ENCODE measurements at regions not wholly inside any gene's neighbourhood (a gene's known extent, or its start where the extent isn't known, plus 50 kb on each side); places are given as distances from the start of the nearest gene placed in this dataset.
"Not testable (repeated sequence)": the region's sequence is repeated elsewhere in the genome, so short reads cannot be mapped to it uniquely, and the experiment has no call there.

DNA sequence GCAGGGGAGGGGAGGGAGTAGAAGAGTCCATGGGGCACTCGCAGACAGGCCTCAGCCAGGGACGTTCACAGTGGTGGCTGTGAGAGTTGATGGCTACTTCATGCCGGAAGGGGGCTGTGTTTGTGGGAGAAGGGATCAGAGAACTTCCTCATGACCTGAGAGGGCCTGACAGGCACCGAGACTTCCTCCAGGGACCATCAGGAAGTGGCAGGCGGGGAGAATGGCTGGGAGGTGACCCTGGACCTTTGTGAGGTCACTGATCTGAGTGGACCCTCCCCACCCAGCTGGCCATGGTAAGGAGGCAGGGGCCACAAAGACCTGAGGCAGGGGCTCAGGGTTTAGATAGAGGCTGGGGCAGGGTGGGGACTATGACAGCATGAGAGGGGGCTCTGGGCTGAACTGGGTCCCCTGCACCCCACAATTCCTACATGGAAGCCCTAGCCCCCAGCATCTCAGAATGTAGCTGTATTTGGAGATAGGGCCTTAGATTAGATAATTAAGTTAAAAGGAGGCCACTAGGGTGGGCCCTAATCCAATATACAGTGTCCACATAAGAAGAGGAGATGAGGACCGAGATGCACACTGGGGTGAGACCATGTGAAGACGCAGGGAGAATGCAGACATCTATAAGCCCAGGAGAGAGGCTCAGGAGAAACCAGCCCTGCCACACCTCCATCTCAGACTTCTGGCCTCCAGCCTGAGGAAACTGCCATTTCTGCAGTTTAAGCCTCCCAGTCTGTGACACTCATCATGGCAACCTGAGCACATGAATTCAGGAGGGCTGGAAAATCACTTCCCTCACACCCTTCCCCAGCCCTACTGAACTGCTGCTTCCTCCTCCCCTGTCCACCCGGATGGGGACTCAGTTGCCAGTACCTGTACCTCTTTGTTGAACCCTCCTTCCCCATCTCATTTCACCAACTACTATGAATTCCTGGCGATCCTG lies 273.9 kb upstream of the ZNF32 start:
- DNase-seq = no peak

DNA sequence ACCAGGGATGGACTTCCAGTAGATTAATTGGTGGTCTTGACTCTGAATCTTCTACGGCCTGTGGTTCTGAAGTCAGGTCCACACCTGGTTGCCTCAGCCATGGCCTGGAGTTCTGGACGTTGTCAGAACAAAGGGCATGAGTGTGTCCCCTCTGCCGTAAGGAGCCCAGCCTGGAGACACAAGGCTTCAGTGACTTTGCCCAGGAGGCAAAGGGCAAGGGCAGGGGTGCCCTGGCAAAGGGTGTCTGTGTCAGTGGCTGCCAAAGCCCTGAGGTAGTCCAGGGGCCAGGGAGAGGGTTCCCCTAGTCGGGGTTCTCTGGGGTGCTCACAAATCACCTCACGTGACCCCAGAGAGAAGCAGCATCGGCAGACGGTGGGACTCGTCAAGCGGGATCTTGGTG lies 273.2 kb upstream of the ZNF32 start:
- DNase-seq = no peak

GRCh38 chr10:43921478-43921877 lies 272.8 kb upstream of the ZNF32 start:
- DNase-seq = no peak

DNA sequence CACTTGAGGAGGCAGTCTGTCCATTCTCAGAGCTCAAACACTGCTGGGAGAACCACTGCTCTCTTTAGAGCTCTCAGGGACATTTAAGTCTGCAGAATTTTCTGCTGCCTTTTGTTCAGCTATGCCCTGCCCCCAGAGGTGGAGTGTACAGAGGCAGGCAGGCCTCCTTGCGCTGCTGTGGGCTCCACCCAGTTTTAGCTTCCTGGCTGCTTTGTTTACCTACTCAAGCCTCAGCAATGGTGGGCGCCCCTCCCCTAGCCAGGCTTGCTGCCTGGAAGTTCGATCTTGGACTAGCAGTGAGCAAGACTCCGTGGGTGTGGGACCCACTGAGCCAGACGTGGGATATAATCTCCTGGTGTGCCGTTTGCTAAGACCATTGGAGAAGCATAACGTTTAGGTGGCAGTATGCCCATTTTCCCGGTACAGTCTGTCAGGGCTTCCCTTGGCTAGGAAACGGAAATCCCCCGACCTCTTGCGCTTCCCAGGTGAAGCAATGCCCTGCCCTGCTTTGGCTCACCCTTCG lies 271.6 kb upstream of the ZNF32 start:
- not testable (repeated sequence) for DNase-seq

DNA sequence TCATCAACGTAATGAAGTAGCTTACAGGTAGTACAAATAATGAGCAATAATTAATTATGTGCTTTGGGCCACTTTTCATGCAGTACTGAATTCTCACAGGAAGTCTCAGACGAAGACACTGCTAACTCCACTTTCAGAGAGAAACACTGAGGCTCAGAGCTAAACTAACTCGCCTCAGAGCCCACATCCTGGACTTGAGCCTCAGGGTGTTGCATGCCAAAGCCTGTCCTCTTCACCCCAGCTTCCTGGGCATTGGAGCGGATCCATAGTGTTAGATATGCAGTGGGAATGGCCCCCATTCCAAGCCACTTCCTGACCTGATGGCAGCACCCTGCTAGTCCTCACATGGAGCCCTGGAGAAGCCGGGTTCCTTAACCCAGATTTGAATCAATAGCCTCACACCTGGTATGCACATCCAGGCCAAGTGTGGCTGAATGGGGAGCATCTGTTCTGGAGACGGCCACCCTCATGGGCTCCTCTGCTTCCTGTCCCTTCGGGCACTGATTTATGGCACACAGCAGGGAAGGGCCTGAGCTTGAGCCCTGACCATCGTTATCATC lies 265.1 kb upstream of the ZNF32 start:
- DNase-seq = no peak

GRCh38 chr10:43912469-43912868 lies 263.8 kb upstream of the ZNF32 start:
- DNase-seq = no peak

DNA sequence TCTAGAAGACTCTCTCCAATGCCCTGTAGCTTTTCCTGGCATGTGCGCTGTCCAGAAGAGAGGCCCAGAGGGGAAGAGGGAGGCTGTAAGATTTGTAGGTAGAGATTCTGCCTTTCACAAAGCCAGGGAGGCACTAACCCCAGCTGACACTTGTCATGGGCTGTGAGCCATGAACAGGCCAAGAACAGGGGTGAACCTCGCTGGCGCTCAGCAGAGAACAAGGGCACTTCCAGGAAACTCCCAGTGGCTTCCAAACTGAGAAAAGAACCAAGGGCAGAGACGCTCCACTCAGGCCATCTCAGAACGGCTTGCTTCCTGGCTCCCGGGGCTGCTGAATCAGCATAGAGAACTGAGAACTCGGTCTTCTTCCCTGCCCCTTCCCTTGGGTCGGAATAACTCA lies 257.8 kb upstream of the ZNF32 start:
- no peak for DNase-seq

DNA sequence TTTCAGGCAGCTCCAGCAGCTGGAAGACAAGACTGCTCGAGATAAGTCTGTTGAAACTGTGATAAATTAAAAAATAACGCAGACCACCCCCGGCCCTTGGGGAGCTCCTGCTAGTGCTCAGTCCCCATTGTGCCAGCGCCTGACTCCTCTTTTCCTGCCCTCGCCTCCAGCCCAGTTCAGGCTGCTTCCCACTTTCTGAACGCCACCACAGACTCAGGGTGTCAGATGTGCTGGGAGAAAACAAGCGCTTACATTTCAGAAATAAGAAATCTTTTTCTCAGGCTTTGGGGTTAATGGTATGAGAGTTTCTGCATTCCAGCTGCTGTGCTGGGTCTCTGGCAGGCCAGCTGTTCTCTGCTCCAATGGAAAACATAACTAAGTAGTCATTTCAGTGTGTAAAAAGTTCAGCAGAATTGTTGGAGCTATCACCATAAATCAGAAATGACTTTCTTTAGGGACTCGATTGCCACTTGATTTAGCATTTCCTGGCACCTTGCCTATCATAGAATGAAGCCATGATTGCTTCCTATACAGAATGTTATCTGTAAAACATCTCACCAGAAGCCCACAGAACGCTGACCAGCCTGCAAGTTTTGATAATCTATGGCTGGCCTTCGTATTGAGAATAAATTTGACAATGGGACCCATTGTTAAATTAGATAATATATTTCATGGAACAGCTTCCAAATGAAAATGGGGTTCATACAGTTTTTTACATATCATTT lies 257.0 kb upstream of the ZNF32 start:
- no peak for DNase-seq

DNA sequence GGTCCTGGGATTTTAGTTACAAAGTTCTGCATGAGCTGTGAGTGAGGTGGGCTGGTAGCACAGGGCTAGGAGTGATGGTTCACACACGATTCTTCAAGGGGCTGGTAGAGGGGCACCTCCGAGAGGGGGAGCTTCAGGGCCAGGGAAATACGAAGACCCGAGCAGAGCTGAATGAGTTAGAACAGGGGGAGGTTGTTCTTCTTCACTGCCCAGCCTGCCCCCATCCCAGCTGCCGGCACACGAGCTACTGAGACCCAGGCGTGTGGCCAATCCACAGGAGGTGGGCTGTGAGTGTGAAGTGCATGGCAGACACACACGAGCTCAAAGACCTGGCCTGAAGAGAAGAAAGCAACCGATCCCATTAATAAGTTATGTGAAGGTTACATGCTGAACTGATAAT lies 256.2 kb upstream of the ZNF32 start:
- no peak for DNase-seq

DNA sequence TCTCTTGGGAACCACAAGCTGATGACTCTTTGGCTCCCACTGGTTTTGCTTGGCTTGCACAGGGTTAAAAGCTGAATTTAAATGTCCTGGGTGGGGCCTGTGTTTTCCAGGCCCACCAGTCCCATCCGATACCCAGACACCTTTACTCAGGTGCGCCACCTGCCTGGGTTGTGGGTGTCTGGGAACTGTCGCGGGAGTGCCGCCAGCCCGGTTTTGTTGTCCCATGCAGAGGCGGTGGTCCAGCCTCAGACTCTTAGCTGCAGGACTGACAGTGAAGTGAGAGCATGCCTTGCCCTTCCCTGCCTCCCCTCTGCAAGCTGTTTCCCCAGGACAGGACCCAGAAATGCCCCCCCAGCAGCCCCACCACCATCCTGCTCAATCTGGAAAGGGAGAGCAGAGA lies 255.6 kb upstream of the ZNF32 start:
- no peak for DNase-seq

GRCh38 chr10:43903451-43903850 lies 254.8 kb upstream of the ZNF32 start:
- DNase-seq = no peak

DNA sequence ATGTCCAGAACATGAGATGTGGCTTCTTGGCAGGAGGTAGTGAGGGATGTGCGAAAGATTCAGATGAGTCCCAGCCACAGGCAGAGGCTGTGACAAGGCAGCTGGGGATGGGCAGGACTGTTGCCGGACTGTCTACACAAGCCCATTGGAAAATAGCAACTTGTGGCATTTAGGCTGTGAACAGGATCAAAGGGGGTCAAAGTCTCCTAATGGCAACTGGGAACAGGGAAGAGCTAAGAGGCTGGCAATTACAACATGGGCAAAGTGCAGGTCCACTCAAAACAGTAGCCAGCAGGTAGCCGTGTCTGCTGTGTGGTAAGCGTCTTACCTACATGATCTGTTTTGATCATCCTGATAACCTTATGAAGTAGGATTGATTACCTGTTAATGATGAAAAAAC lies 254.2 kb upstream of the ZNF32 start:
- DNase-seq = no peak

- DNase-seq = no peak
These were observed 253.2 kb upstream of the ZNF32 start for GRCh38 chr10:43901744-43902504.

- no peak for DNase-seq
These were observed 252.6 kb upstream of the ZNF32 start for GRCh38 chr10:43901302-43901701.

DNA sequence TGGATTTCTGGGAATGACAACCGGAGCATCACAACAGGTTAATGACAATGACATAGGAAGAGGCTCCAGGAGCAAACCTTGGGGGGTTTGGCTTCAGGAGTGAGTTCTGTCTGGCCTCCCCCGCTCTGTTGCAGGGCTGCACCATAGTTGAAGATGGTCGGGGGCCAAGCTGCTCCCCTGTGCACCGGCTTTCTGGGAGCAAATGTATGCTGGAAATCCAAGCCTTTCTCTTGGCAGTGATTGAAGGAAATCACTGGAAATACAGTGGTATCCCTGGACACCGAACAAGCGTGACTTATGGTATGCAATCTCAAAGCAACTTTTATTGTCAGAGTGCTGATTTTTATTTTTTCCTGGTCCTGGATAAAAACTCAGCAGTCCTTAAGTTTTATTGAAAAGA lies 251.9 kb upstream of the ZNF32 start:
- no peak for DNase-seq

DNA sequence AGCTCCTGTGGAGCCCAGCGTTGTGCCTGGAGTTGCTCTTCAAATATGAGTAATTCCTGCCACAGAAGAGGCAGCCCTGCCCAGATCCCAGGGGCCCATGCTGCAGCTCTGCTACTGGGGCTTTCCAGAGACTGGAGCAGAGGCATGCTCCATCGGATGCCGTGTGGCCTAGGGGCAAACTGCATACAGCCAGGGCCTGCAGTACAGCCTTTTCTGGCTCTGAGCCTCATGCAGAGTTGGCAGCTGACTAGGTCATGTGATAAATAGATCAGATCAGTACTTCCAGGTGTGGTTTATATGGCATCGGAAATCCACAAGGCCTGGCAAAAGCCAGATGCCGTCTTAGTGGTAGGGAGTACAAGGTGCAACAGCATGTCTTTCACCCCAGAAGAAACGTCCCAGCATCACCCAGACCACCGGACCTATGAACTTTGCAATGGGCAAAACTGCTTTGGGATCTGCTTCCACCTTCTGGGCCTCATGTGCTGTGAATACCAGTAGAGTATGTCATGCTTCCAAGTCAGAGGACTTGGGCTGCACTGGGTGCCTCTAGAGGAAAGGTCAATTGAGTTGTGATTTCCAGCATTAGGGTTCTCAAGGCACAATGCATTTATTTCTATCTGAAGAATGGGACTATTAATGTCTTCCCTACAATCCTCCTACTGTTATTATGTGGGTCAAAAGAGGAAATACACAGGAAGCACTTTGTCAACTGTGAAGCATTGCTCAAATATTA lies 250.7 kb upstream of the ZNF32 start:
- no peak for DNase-seq

GRCh38 chr10:43898592-43898991 lies 249.9 kb upstream of the ZNF32 start:
- no peak for DNase-seq

DNA sequence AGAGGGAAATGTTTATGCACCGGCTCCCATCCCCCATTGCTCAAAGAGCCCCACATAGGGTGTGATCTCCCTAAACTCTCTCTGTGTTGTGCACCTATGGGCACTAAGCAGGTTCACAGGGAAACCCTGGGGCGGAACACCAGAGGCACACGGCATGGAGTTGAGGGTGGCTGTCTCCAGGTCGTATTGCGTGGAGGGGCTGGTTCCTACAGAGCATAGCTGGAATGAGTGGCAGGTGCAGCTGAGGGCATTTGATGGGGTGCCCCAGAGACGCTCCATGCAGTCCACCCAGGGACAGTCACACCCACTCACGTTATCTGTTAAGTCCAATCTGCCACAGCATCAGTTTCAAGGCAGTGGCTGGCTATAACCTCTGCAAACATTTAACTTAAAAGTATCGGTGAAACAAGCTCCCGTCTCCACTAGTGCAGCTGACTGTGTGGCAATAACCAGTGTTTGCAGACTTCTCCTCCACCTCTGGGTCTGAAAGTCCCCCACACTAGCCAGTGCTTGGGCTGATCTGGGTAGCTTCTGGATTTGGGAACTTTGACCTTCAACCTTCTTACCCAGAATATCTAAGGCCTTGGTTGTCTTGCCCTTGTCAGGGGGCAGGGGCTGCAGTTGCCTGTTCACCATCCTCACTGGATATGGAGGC lies 249.2 kb upstream of the ZNF32 start:
- no peak for DNase-seq

DNA sequence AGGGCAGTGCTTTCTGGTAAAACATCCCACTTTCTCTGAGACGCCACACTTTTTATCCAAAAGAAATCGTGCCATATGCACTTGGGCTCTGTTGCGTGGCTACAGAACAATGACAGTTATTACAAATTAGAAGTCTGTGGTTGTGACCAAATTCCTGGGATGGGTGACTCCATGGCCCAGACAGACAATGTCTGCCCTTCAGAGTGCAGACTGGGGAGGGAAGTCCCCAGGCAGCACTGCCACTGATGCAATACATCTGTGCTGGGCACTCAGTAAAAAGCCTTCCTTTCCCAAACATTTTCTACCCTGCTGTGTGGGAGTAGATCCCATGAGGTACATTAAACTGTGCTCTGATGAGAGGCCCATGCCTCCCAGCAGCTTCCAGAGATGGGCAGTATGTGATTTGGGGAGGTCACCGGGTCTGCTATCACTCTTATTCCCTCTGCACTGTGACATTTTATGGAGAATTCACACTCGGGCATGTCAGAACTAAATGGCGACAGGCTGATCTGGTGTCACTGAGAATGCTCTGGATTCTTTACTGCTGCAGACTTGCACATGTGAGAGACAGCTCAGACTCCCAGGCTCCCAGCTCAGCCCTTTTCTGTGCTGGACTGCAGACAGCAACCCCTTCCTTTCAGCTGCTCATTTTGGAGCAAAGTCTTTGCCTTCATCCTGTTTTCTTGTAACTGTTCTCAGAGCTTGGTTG lies 243.5 kb upstream of the ZNF32 start:
- no peak for DNase-seq

GRCh38 chr10:43891241-43891640 lies 242.6 kb upstream of the ZNF32 start:
- DNase-seq = no peak

GRCh38 chr10:43890124-43890523 lies 241.4 kb upstream of the ZNF32 start:
- no peak for DNase-seq
